ENCODE measurements at regions not wholly inside any gene's neighbourhood (a gene's known extent, or its start where the extent isn't known, plus 50 kb on each side); places are given as distances from the start of the nearest gene placed in this dataset.

GRCh38 chr15:79157631-79158592 lies 67.3 kb upstream of the RASGRF1 start (continued):
- no peak for TF ChIP-seq HNRNPL (IDR thresholded peaks at IDR 0.05; ENCODE audit: low read depth, low read length)
- TF ChIP-seq SRSF7 (optimal IDR thresholded peaks at IDR 0.05; ENCODE audit: low read depth, low read length): no peak
- TF ChIP-seq ZNF445 (CRISPR knock-in tag; IDR thresholded peaks at IDR 0.05; ENCODE audit: low read depth): no peak
- no peak for TF ChIP-seq BACH1 (tag; IDR thresholded peaks at IDR 0.05)

- H3K27me3 ChIP-seq (ENCODE audit: control insufficient read depth in 2 of 2, insufficient read depth in 2 of 2, low read length in 2 of 2): peaks cover 3 to 30% of the 10 kb centered on the region in 2 experiments; a peak in 3 of 5 replicates
- no peak overlapping the region for H3K4me2 ChIP-seq (ENCODE audit: insufficient read depth, low read length)
- H2AFZ ChIP-seq (ENCODE audit: low read depth, low read length): no peak overlapping the region
- ATAC-seq (no peak), FAIRE-seq (no peak), DNase-seq (ENCODE audit: extremely low read depth in 1 of 4, low spot score in 3 of 4) (no peak)
- TF ChIP-seq YY1 (IDR thresholded peaks at IDR 0.05; ENCODE audit: borderline replicate concordance in 1 of 3, control insufficient read depth in 1 of 3, extremely low read depth in 1 of 3, insufficient read depth in 3 of 3, insufficient read length in 1 of 3, insufficient replicate concordance in 2 of 3, low read depth in 1 of 3, low read length in 2 of 3) (peak in 1 of 3 experiments; percentile 60), KAT8 (IDR thresholded peaks at IDR 0.05; ENCODE audit: low read depth) (no peak)
- peak overlapping the region in 1 of 2 experiments; percentile 26; a peak in 1 of 4 replicates for H3K9ac ChIP-seq (ENCODE audit: insufficient read depth in 1 of 2, low read depth in 2 of 2, low read length in 2 of 2)
- H3K36me3 ChIP-seq (ENCODE audit: control insufficient read depth, insufficient read depth, low read length): no peaks in the 10 kb centered on the region
- BruUV-seq (replicated peaks): no TSS peak
- H3K4me3 ChIP-seq: no peak overlapping the region
- H3K79me2 ChIP-seq (ENCODE audit: control insufficient read depth, insufficient read depth, low read length): no peaks in the 10 kb centered on the region
- H3K9me1 ChIP-seq (ENCODE audit: control insufficient read depth, insufficient read depth, low read length): no peaks in the 10 kb centered on the region
- no peaks in the 10 kb centered on the region for H4K20me1 ChIP-seq (replicated peaks; ENCODE audit: control insufficient read depth, insufficient read depth, low read length)
- no peak overlapping the region for H3K27ac ChIP-seq (ENCODE audit: extremely low read depth, low read depth, low read length)
- CTCF ChIA-PET (ENCODE audit: low intra/inter-chr PET ratio): no interaction called here
- intact Hi-C loops (cut with micrococcal nuclease) (no loop called here), in situ Hi-C loops (cut with MboI) (no loop called here)
- no peaks in the 10 kb centered on the region for H3K9me3 ChIP-seq (replicated peaks; ENCODE audit: control insufficient read depth, insufficient read depth, low read depth, low read length)
- no peaks in the 10 kb centered on the region for H3K4me1 ChIP-seq (replicated peaks in 1 of 2; ENCODE audit: control insufficient read depth in 2 of 2, insufficient read depth in 2 of 2, low read length in 2 of 2)
- WGBS (ENCODE audit: insufficient coverage, low coverage, missing lambda C conversion rate): 6% methylated on average over 6 of the region's 7 CpGs
- POLR2A ChIA-PET: interaction anchor here (0.6 to 1.2 kb wide), 4 partner anchors 10 to 86 kb away, joined by 3 read pairs; no protein-coding TSS in a partner anchor
These were observed 66.3 kb upstream of the RASGRF1 start for GRCh38 chr15:79156704-79157375.
